Skeletal muscle cell (primary cell): ENCODE measurements at regions not wholly inside any gene's neighbourhood (a gene's known extent, or its start where the extent isn't known, plus 50 kb on each side); places are given as distances from the start of the nearest gene placed in this dataset.

ENCODE experiments used
- DNase-seq: peaks from one replicate; pipeline ENCODE4 v3.0.0-alpha.2; 2010; ENCODE audit warnings: low read depth
- H3K4me3 ChIP-seq: 2 replicates; pipeline ENCODE4 v1.5.1; 2011; ENCODE audit warnings: low read depth, mild to moderate bottlenecking, control low read depth, low read length, moderate library complexity

DNA sequence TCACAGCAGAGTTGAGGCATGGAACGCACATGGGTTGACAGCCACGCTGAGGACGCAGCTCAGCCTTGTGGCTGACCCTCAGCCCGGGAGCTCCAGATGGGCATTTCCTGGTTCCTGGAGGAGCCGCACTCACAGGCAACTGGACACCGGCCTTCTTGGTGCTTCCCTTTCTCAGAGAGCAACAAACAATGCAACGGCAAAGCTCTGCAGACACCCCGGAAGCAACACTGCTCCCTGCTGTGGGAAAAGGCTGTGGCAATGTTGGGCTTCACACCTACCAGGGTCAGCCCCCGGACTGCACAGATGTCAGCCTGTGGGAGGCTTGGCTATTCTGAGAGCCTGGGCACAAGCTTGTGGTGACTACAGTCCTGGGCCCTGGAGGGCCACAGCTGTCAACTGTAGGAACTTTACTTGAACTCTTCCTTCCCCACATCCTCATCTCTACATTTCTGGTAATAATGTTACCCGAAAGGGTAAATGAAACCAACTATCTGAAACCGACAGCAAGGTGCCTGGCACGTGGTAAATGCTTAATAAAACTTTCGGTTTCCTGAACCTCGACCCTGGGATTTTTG lies 597.5 kb upstream of the MKI67 start:
- no peak overlapping the region for H3K4me3 ChIP-seq
- no peak for DNase-seq

DNA sequence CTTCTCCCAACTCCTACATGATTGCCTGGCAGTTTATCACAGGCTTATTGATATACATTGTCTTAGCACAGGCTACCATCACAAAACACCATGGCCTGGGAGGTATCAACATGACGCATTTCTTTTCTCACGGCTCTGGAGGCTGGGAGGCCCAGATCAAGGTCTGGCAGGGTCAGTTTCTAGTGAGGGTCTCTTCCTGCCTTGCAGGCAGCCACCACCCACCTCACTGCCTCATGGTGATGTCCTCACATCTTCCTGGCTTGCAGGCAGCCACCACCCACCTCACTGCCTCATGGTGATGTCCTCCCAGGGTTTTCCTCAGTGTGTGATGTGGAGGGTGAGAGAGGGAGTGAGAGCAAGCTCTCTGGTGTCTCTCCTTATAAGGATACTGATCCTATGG lies 599.3 kb upstream of the MKI67 start:
- no peak for DNase-seq
- no peak overlapping the region for H3K4me3 ChIP-seq

DNA sequence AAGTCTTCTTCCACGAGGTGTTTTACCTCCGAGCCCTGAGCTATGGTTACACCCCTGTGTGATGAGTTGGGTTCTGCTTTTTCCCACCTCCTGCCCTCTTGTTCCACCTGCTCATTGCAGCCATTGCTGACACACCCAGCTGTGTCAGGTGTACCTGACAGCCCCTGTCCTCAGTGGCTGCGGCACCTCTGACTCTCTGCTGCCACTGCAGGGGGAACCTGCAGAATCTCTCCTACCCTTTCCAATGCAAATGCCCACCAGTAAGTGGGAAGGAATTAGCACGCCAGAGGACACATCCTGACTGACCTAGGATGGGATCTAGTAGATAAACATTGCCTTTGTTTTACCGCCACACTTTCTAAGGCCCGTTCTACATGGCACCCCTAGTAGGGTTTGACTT lies 600.9 kb upstream of the MKI67 start:
- no peak for DNase-seq

DNA sequence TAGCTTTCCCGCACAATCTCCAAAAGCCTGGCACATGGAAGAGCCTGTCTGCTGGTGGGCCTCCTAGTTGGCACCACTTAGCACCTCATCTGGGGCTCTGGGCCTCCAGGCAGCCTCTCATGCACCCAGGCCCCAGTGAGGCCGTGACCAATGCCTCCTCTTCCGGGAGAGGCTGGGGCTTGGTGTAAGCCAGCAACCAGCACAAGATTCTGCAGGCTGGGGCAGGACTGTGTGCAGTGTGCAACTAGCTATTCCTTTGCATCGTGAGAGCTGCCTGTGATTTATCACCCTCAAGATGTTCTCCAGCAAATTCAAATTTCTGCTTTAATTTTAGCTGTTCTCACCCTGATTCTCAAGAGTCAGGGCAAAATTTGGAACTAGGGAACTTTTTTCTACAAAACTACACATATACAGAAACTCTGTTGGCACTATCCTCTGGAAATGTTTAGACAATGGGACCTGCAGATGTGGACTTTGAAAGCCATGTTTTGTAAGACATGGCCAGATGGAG lies 603.7 kb upstream of the MKI67 start:
- no peak for DNase-seq
- no peak overlapping the region for H3K4me3 ChIP-seq

More for the DNA sequence above, 600.9 kb upstream of the MKI67 start:
- no peak overlapping the region for H3K4me3 ChIP-seq

DNA sequence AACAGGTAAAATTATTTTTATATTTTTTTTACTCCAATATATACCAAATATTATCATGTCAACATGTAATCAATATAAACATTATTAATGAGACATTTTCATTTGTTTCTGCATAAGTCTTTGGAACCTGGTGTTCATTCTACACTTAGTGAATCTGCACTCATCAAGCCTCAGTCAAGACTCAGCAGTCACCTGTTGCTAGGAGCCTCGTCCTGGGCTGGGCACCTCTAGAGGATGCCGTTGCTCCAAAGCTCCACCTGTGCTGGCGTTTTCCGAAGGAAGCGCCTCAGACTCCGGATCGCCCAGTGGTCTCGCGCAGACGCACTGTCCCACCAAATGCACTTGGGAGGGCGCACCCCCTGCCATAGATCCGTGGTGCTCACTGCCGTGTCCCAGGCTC lies 604.7 kb upstream of the MKI67 start:
- no peak for DNase-seq
- H3K4me3 ChIP-seq, result no peak overlapping the region

DNA sequence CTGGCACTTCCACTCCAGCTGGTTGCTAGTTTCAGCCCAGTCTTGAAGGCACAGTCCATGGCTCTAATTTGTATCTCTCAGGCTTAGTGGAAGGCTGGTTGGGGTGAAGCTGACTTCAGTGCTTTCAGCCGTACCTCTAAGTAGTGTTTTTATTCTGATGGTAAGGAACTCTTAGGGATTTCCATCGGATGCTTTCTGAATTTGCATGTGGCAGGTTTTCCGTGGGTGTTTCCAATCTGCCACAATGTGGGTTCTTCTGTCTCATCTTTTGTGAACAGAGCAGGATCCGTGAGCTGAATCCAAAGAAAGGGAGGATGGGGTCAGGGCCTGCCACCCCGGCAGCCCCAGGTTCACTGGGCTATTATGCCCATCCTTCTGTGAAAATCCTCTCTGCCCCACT lies 607.9 kb upstream of the MKI67 start:
- no peak for DNase-seq
- H3K4me3 ChIP-seq, result no peak overlapping the region

DNA sequence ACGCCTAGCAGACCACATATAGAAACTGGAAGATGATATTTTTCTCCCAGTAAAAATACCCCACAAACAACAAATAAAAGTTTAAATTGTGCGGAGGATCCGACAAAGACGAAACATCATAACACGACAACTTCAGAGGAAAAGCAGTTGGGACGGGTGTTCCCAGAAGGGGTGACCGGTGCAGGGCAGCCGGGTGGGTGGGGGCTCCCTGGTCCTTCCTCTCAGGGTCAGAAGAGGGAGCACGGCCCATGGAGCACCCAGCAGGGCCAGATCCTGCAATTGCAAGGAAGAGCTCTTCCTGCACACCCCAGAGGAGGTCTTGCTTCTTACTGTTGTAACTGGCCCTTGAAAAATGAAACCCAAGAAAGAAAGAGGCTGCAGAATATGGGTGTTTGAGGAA lies 608.5 kb upstream of the MKI67 start:
- H3K4me3 ChIP-seq, result no peak overlapping the region
- no peak for DNase-seq

DNA sequence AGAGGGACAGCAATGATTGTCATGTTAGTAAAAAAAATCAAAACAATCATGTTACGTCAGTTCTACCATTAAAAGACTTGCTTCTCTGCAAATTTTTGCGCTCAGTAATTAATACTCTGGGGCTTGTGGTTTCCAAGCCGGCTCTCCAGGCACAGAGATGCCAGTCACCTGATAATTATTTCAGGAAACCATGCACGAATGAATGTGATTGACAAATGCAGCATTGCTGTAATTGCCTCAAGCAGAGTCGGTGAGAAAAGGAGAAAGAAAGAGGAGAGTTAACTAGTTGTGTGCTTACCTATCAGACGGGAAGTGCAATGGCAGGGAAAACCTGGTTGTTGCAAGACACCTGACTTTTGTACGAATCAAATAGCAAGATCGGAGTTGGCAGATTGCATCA lies 609.8 kb upstream of the MKI67 start:
- DNase-seq, result no peak
- H3K4me3 ChIP-seq, result no peak overlapping the region

DNA sequence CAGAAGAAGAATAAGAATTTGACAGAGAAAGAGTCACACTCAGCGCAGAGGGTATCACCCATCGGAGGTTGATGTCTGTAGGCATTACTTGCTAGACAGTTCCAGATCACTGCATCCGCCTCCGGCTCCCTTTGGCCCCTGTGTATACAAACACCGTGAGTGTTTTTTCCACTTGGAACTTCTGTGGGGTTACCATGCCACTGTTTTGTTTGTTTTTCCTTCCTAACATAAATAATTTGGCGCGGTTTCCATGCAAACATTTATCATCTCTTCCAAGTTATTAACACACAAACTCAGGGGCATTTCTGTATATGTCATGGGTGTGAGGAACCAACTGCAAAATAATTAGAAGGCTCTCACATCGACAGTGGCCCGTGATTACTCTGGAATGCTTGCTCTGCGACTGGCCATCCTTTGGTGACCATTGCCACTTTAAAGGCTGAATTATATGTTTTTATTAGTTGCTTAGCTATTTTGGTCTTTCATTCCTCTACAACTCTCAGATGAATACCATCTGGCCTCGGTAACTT lies 612.2 kb upstream of the MKI67 start:
- H3K4me3 ChIP-seq, result no peak overlapping the region
- no peak for DNase-seq

DNA sequence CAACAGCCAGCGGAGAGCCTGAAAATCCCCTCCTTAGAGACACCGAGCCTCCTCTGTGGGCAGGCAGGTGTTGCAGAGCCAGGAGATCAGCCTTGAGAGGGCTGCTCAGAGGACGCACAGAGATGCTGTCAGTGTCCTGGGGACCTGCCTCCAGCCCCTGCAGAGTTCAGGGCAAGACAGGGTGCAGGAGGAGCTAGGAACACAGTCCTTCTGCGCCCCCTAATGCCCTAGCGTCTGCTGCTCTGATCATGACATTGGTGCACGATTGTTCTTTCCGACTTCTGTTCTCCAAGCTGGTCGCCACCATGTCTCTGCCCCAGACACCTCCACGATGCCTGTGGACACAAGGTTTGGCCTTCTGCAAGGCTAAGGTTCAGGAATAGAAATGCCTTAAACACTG lies 613.7 kb upstream of the MKI67 start:
- no peak overlapping the region for H3K4me3 ChIP-seq
- no peak for DNase-seq

DNA sequence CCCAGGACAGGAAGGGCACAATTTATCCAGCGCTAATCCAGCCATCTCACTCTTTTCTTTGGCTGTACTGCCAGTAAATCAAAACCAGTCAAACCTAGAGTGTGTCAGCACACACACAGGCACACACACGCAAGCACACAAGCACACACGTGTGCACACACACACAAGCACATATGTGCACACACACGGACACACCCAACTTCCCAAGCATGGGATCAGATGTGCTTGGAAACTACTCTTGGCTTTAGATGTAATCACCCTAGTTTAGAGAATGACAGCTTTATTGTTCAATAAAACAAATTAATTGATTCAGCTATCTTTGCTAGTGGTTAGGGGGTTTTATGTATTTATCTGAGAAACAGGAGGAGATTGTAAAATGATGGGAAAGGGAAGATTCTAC lies 615.0 kb upstream of the MKI67 start:
- DNase-seq, result no peak
- H3K4me3 ChIP-seq, result no peak overlapping the region

DNA sequence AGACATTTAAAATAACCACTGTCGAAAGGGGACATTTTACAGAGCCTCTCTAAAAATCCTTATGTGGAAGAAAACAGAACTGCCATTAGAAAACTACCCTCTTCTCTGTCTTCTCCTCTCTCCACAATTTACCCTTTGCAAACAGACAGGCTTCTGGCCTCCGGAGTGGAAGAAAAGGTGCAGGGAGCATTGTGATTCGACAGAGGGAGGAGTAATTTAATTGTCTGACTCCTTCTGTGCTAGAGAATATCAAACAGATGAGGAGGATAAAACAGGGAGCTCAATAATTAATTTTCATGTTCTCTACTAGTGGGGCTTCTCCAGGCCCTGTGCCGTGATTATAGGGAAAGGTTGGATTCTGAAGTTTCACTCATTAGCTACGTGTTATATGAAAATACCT lies 615.5 kb upstream of the MKI67 start:
- DNase-seq, result no peak

DNA sequence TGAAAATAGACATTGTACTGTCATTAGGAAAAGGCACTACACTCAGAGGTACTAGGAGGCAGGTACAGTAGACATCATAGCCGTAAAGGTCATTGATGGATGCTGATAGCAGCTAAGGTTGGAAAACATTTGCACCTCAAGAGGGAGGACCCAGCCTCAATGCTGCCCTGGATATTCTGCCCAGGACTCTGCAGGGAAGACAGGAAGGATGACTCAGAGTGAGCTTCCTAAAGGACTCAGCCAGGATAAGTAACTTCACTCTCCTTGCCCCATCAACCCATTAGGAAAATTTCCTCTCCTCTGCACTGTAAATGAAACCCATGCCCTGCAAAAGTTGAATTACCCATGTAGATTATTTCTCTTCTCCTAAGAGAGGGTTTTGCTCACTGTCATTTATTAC lies 617.9 kb upstream of the MKI67 start:
- H3K4me3 ChIP-seq, result no peak overlapping the region
- DNase-seq, result no peak

More for the DNA sequence above, 615.5 kb upstream of the MKI67 start:
- no peak overlapping the region for H3K4me3 ChIP-seq

DNA sequence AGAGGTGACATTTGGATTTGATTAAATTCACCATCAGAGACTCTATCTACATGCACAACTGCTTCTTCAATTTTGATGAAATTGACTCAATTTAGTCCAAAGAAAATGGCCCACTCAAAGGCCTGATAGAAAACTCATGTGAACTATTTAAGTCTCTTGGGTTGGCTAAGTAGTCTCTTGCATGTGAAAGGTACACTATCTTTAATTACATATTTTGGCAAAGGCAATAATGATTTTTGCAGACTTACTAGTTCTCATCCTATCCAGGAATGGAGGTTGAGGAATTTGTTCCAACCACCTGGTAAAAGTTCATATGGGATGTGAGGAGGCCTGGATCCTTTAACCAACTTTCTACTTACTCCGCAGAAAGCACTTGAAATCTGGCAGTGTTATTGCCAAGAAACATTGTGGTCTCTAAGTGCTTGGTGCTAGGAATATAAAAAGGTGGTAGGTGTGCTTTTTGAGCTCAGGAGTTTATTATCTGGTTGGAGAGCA lies 618.6 kb upstream of the MKI67 start:
- DNase-seq, result no peak
- no peak overlapping the region for H3K4me3 ChIP-seq

DNA sequence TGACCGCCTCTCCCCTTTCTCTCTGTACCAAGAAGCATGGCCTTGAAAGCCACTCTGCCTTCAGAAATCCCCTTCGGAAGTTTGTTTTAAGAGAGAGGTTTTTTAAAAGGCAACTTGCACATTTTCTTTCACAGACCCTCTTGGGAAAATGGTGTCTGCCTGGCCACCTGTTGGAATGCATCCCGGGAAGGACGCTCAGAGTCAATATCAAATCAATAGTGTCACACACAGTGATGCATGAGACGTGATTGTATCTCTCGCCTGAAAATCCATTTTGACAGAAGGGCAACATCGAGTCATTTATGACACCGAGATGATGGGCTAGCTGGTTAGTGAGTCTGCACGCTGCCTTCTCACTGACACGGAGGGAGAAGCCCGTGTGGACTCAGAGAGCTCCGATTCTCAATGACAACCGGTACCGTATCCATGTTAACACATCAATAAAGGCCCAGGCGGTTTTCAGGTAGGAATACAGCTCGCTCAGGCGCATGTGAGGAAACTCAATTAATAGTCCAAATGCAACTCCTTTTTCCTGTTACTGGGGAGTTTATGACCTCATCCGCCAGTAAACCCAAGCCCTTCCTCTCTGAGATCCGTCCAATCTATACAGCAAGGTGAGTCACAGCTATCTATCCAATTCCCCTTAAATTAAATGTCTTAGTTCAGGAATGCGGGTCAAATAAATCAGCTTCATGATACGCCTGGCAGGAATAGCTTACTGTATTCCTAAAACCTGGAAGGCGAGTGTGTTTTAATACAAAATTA lies 621.5 kb upstream of the MKI67 start:
- H3K4me3 ChIP-seq, result no peak overlapping the region
- no peak for DNase-seq

DNA sequence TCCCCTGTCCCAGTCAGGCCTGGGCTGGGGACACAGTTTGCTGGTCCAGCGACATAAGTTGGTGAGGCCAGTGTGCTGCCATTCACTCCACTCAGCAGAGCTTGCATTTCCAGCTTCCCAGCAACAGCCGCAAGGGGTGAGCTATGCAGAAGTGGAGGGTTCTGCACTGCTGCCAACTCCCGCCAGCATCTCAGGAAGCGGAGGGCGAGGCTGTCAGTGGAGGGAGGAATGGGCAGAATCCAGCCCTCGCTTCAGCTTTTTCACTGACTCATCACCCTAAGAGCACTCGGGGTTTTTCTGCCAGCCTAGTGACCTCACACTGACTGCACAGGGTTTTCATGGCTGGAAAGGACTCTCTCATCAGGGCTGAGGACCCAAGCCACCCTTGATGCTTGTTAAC lies 625.1 kb upstream of the MKI67 start:
- H3K4me3 ChIP-seq, result no peak overlapping the region
- DNase-seq, result peak; percentile 4

DNA sequence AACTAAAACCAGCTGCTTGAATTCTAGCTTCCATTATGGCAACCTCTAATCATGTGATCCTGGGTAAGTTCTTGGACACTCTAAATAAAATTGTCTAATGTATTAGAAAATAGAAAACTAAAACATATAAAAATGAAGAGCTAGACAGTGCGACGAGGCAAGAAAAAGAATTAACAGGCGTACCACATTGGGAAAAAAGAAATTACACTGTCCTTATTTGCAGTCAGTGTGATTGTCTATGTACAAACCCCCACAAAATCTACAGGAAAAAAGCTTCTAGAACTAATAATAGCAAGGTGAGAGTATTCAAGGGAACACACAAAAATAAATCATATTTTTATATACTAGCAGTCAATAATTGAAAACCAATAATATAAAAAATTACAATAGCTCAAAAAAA lies 625.6 kb upstream of the MKI67 start:
- no peak overlapping the region for H3K4me3 ChIP-seq
- DNase-seq, result no peak

DNA sequence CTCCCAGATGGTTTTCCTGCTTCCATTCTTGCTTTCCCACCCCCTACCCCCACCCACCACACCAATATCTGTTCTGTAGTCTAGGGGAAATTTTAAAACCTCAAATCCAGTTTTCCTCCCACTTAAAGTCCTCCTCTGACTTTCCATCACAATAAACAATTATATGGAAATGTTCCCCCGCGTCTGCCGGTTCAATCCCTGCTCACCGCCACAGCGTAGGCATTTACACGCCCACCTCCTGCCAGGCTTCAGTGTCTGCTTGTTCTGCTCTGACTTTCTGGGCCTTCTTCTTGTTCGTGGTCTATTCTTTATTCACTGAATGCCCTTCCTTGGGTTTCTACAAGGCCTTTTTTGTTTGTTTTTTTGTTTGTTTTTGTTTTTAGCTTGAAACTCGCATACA lies 633.0 kb upstream of the MKI67 start:
- no peak for DNase-seq
- H3K4me3 ChIP-seq, result no peak overlapping the region

DNA sequence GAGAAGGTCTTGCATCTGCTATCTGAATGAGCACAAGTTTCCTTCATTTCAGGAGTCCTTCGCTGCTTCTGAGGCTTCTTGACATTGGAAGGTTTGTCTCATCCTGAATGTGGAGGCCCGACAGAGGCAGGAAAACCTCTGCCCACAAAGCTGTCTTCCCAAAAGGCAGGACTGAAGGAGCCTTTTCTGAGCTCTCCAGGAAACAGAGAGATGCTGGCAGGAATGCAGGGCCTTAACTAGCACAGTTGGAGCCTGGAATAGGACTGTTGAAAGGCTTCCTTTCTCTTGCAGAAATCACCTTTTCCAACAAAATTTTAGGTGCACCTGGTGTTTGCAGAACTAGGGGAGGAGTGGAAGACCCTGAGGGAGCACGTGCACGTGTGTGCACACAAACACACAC lies 637.4 kb upstream of the MKI67 start:
- H3K4me3 ChIP-seq, result no peak overlapping the region
- no peak for DNase-seq

DNA sequence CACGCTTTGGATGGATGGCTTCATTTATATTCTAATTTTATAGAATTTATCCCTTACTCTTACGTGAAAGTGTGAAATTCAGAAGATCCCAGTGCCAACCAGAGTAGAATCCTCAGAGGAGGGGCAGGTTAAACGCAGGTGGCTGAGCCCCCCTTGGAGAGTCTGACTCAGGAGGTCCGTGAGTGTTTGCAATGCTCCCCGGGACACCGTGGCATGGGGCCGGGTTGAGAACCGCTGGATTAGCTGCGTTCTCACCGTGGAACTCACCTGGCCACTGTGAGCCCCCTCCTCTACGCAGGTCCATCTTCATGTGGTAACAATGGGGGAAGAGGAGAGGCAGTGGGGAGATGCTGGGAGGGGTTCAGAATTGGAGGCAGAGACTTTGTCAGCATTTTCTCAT lies 638.0 kb upstream of the MKI67 start:
- H3K4me3 ChIP-seq, result no peak overlapping the region
- no peak for DNase-seq

DNA sequence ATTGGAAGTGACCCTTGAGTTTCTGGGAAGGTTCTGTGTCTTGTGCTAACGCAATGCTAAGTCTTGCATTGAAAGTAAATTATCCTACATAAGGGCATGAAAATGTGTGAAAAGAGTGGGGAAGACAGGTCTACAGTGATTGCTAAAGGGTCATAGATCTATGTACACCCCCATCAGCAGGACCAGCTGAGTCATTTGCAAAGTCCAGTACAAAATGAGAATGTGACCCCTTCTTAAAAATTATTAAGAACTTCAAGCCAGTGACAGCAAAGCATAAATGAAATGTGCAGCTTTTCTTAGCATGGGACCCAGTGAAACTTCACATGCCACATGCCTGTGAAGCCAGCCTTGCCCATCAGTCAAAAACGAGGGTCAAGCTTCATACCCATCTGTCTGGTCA lies 640.7 kb upstream of the MKI67 start:
- DNase-seq, result no peak
- H3K4me3 ChIP-seq, result no peak overlapping the region
